Central memory CD8-positive, alpha-beta T cell (primary cell): ENCODE measurements at regions not wholly inside any gene's neighbourhood (a gene's known extent, or its start where the extent isn't known, plus 50 kb on each side); places are given as distances from the start of the nearest gene placed in this dataset.

Experiments used
- ATAC-seq: fragments of 150-1000 bp; cut with Tn5 transposase; replicated peaks from 2 replicates; pipeline ENCODE4 v1.10.0; 2022; ENCODE audit warnings: mild to moderate bottlenecking, moderate FRiP score, moderate number of reproducible peaks; ENCODE audit not compliant: poor library complexity, severe bottlenecking; ENCODE audit errors: extremely low read depth
- DNase-seq, 2 donors: peaks; one replicate each; pipeline ENCODE4 v3.0.0; 2021; ENCODE audit warnings: low spot score in 2 of 2
- H3K27ac Mint-ChIP-seq: one replicate; pipeline ENCODE4 v1.8.0; 2022; ENCODE audit warnings: low read depth, mild to moderate bottlenecking, moderate library complexity, mixed read lengths
- H3K27me3 Mint-ChIP-seq: one replicate; pipeline ENCODE4 v1.8.0; 2022; ENCODE audit warnings: mixed read lengths
- H3K36me3 Mint-ChIP-seq: one replicate; pipeline ENCODE4 v1.8.0; 2022; ENCODE audit warnings: mild to moderate bottlenecking, moderate library complexity, mixed read lengths; ENCODE audit not compliant: insufficient read depth
- H3K4me1 Mint-ChIP-seq: one replicate; pipeline ENCODE4 v1.8.0; 2022; ENCODE audit warnings: mixed read lengths
- H3K4me3 Mint-ChIP-seq: one replicate; pipeline ENCODE4 v1.8.0; 2022; ENCODE audit warnings: mild to moderate bottlenecking, moderate library complexity, mixed read lengths
- H3K9me3 Mint-ChIP-seq: one replicate; pipeline ENCODE4 v1.8.0; 2022; ENCODE audit warnings: mixed read lengths

DNA sequence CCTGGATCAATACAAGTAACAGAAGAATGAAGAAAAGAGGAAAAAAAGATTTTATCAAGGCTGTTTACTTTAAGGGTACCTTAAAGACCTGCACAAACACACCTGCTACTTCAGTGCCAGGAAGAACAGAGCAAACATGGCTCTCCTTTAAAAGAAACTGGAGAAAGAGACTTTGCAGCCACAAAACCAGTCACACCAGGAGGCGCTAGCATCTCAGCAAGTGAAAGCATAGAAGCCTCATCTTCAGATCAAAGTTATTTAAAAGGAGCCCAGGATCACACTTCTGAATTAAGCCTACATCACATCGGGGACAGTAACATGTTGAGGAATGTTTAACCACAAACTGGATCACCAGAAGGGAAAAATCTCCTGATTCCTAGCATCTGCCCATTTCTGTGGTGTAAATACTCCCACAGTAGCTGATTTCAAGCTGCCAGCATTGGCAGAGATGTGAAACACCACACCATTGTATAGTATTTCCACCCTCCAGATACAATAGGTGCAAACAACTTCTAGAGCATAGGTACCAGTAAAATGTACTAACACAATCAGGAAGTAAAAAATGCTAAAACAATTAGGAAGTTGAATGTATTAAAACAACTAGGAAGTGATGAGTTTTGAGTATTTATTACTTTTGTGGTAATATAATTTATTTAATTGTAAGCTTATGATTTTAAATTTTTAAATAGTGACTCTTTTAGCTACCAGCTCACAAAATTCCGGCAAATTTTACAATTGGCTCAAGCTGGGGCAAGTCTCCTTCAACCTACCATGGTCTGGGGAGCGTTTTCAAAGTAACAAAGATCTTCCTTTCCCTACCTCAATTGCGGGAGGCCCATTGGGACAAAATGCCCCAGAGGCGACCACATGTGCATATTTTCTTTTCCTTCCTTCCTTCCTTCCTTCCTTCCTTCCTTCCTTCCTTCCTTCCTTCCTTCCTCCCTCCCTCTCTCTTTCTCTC is 105.3 kb upstream of the CLDN14 start:
- no peak for DNase-seq
- Mint-ChIP-seq H3K27ac (no peak overlapping the region), H3K36me3 (no peaks in the 10 kb centered on the region), H3K4me3 (no peak overlapping the region), H3K27me3 (peaks cover 51% of the 10 kb centered on the region), H3K9me3 (no peaks in the 10 kb centered on the region), H3K4me1 (no peaks in the 10 kb centered on the region)
- no peak for ATAC-seq

- Mint-ChIP-seq H3K27ac (no peak overlapping the region), H3K36me3 (no peaks in the 10 kb centered on the region), H3K9me3 (no peaks in the 10 kb centered on the region), H3K4me3 (no peak overlapping the region), H3K4me1 (no peaks in the 10 kb centered on the region), H3K27me3 (peaks cover 46% of the 10 kb centered on the region)
- ATAC-seq (no peak), DNase-seq (no peak)
Measured at GRCh38 chr21:36587388-36587787, 107.5 kb upstream of the CLDN14 start.

DNA sequence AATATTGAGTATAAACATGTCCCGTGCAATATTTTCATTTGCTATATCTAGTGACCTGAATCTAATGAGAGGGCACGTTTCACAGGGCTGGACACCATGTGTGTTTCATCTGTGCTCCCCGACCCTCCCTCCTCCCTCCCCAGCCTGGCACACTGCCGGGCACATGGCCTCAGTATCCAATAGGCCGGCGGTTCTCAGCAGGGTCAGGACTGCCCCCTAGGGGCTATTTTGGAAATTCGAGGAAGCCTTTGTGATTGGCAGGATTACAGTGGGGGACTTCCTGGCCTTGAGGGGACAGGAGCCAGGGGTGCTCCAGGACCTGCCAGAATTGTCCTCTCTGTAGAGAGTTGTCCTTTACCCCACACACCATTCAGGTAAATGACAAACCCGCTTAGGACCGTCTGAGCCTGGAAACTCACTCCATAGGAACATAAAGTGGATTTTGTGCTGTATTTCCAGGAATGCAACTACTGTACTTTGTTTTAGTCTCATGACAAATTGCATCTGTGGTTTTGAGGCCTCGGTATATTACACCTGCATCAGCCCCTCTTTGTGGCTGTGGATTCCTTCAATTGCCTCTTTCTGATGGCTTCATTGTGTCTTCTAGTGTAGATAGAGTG is 109.5 kb upstream of the SIM2 start:
- peaks cover 52% of the 10 kb centered on the region for H3K27me3 Mint-ChIP-seq
- no peak overlapping the region for H3K4me3 Mint-ChIP-seq
- DNase-seq (no peak), ATAC-seq (no peak)
- H3K36me3 Mint-ChIP-seq = no peaks in the 10 kb centered on the region
- H3K9me3 Mint-ChIP-seq = no peaks in the 10 kb centered on the region
- H3K4me1 Mint-ChIP-seq = no peaks in the 10 kb centered on the region
- no peak overlapping the region for H3K27ac Mint-ChIP-seq

- no peaks in the 10 kb centered on the region for H3K9me3 Mint-ChIP-seq
- H3K36me3 Mint-ChIP-seq = no peaks in the 10 kb centered on the region
- DNase-seq = no peak
- H3K27ac Mint-ChIP-seq = no peak overlapping the region
- no peaks in the 10 kb centered on the region for H3K4me1 Mint-ChIP-seq
- H3K27me3 Mint-ChIP-seq = peaks cover 62% of the 10 kb centered on the region
- no peak for ATAC-seq
- no peak overlapping the region for H3K4me3 Mint-ChIP-seq
Measured at GRCh38 chr21:36591326-36591970, 107.5 kb upstream of the SIM2 start.

GRCh38 chr21:36596174-36596573 is 102.7 kb upstream of the SIM2 start:
- H3K27ac Mint-ChIP-seq = no peak overlapping the region
- no peak for ATAC-seq
- no peak for DNase-seq
- no peaks in the 10 kb centered on the region for H3K4me1 Mint-ChIP-seq
- peaks cover 96% of the 10 kb centered on the region for H3K27me3 Mint-ChIP-seq
- no peak overlapping the region for H3K4me3 Mint-ChIP-seq
- H3K9me3 Mint-ChIP-seq = no peaks in the 10 kb centered on the region
- no peaks in the 10 kb centered on the region for H3K36me3 Mint-ChIP-seq

- H3K4me3 Mint-ChIP-seq = no peak overlapping the region
- H3K27ac Mint-ChIP-seq = no peak overlapping the region
- no peak for DNase-seq
- no peaks in the 10 kb centered on the region for H3K4me1 Mint-ChIP-seq
- H3K36me3 Mint-ChIP-seq = no peaks in the 10 kb centered on the region
- ATAC-seq = no peak
- peaks cover 69% of the 10 kb centered on the region for H3K27me3 Mint-ChIP-seq
- H3K9me3 Mint-ChIP-seq = no peaks in the 10 kb centered on the region
Measured at GRCh38 chr21:36601362-36601761, 97.6 kb upstream of the SIM2 start.

DNA sequence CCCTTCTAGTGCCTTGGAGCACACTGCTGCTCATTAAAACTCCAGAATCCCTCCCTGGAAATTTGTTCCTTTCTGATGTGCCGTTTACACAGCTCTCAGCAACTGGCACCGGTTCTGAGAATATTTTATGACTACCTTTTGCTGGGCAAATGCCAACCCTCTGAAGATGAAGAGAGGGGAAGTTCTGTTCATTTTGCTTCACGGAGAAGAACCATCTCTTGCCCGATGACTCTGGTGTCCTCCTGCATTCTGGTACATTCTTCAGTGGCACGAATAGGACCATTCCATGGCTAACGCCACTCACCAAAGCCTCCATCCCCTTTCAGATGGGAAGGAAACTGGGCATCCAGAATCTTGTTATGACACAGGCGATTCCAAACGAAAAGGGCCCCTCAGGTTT is 96.2 kb upstream of the SIM2 start:
- Mint-ChIP-seq H3K27ac (no peak overlapping the region), H3K4me3 (no peak overlapping the region), H3K36me3 (no peaks in the 10 kb centered on the region), H3K4me1 (no peaks in the 10 kb centered on the region), H3K9me3 (no peaks in the 10 kb centered on the region), H3K27me3 (peaks cover 69% of the 10 kb centered on the region)
- ATAC-seq (no peak), DNase-seq (no peak)

- Mint-ChIP-seq H3K36me3 (no peaks in the 10 kb centered on the region), H3K27me3 (peaks cover 69% of the 10 kb centered on the region), H3K4me3 (no peak overlapping the region), H3K9me3 (no peaks in the 10 kb centered on the region), H3K27ac (no peak overlapping the region), H3K4me1 (no peaks in the 10 kb centered on the region)
- DNase-seq = no peak
- no peak for ATAC-seq
Measured at GRCh38 chr21:36603221-36603620, 95.7 kb upstream of the SIM2 start.

GRCh38 chr21:36605426-36605825 is 93.5 kb upstream of the SIM2 start:
- Mint-ChIP-seq H3K9me3 (no peaks in the 10 kb centered on the region), H3K27me3 (peaks cover 69% of the 10 kb centered on the region), H3K4me1 (no peaks in the 10 kb centered on the region), H3K27ac (no peak overlapping the region), H3K4me3 (no peak overlapping the region), H3K36me3 (no peaks in the 10 kb centered on the region)
- ATAC-seq = no peak
- DNase-seq = no peak

DNA sequence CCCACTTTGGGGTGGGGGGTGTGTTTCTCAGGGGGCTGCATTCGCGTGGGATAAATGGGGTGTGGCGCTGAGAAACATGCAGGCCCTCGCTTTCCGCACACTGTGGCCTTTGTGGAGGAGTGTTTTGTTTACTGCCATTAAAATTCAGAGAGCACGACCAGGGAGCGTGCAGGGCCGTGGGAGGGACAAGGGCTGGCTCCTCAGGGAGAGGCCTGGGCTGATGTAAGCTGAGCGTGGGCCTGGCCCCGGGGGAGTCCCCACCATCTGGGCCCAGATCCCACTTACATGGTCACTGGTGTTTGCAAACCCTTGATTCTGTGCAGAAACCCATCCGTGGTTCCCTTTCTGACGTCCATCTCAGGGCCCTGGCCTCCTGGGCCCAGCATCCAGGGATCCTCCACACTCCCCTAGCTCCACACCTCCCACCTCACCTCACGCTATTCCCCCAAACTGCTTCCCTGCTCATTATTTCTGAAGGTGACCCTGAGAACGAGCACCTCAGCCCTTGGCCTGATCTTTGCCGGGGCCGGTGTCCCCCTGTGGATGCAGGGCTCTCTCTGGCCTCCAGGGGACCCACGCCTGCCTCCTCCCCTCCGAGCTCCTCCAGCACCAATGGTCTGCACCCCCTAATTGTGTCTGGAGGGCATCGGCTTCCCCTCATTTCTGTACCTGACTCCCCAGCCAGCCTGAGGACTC is 92.5 kb upstream of the SIM2 start:
- ATAC-seq = no peak
- Mint-ChIP-seq H3K27ac (no peak overlapping the region), H3K9me3 (no peaks in the 10 kb centered on the region), H3K4me3 (no peak overlapping the region), H3K36me3 (no peaks in the 10 kb centered on the region), H3K4me1 (no peaks in the 10 kb centered on the region), H3K27me3 (peaks cover 69% of the 10 kb centered on the region)
- DNase-seq = no peak

DNA sequence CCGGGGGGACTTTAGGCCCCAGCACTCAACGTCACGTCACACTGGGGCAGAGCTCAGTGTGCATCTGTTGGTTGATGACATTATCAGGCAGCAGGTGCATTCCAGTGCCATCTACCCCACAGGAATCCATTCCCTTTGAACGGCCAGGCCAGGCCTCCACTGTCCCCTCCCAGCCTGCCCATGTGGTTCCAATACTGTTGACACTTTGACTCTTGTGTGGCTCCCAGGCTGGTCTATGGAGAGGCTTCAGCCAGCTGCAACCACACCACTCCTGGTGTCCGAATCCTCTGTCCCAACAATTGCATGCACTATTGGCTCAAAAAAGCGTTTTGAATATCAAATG is 92.0 kb upstream of the SIM2 start:
- DNase-seq = no peak
- no peak for ATAC-seq
- peaks cover 72% of the 10 kb centered on the region for H3K27me3 Mint-ChIP-seq
- H3K4me3 Mint-ChIP-seq = no peak overlapping the region
- no peaks in the 10 kb centered on the region for H3K9me3 Mint-ChIP-seq
- H3K36me3 Mint-ChIP-seq = no peaks in the 10 kb centered on the region
- no peaks in the 10 kb centered on the region for H3K4me1 Mint-ChIP-seq
- H3K27ac Mint-ChIP-seq = no peak overlapping the region

GRCh38 chr21:36608041-36608896 is 90.6 kb upstream of the SIM2 start:
- no peaks in the 10 kb centered on the region for H3K4me1 Mint-ChIP-seq

More at GRCh38 chr21:36608041-36608896, 90.6 kb upstream of the SIM2 start:
- H3K9me3 Mint-ChIP-seq = no peaks in the 10 kb centered on the region
- peaks cover 82% of the 10 kb centered on the region for H3K27me3 Mint-ChIP-seq
- no peak overlapping the region for H3K4me3 Mint-ChIP-seq
- H3K27ac Mint-ChIP-seq = no peak overlapping the region
- H3K36me3 Mint-ChIP-seq = no peaks in the 10 kb centered on the region
- ATAC-seq (no peak), DNase-seq (no peak)
